ENCODE measurements at regions not wholly inside any gene's neighbourhood (a gene's known extent, or its start where the extent isn't known, plus 50 kb on each side); places are given as distances from the start of the nearest gene placed in this dataset.

GRCh38 chr13:99704390-99704789 is 203.1 kb downstream of the TM9SF2 start:
- Histone ChIP-seq H3K27ac (ENCODE audit: control insufficient read depth, insufficient read depth, low read length) (no peak overlapping the region), H3K4me1 (ENCODE audit: control insufficient read depth, extremely low read depth, insufficient read depth, low read length) (no peaks in the 10 kb centered on the region), H3K4me2 (ENCODE audit: control insufficient read depth, extremely low read depth, insufficient read depth, low read depth, low read length) (no peak overlapping the region), H3K36me3 (ENCODE audit: control insufficient read depth in 2 of 2, extremely low read depth in 1 of 2, insufficient read depth in 2 of 2, low read length in 2 of 2) (no peaks in the 10 kb centered on the region), H4K20me1 (ENCODE audit: control insufficient read depth, extremely low read depth, insufficient read depth, low read length) (no peaks in the 10 kb centered on the region), H3K4me3 (ENCODE audit: control insufficient read depth in 2 of 3, extremely low read depth in 1 of 3, insufficient read depth in 2 of 3, low read depth in 1 of 3, low read length in 3 of 3) (no peak overlapping the region), H3K9me1 (ENCODE audit: control insufficient read depth, extremely low read depth, insufficient read depth, low read length) (no peaks in the 10 kb centered on the region), H3K9ac (ENCODE audit: control insufficient read depth, extremely low read depth, insufficient read depth, low read length) (no peak overlapping the region), H2AFZ (ENCODE audit: control insufficient read depth, low read length) (no peak overlapping the region), H3K9me3 (ENCODE audit: control insufficient read depth, low read depth, low read length) (no peaks in the 10 kb centered on the region), H3K27me3 (ENCODE audit: control insufficient read depth, extremely low read depth, insufficient read depth, low read length) (no peaks in the 10 kb centered on the region), H3K79me2 (ENCODE audit: control insufficient read depth, insufficient read depth, low read length) (no peaks in the 10 kb centered on the region)
- TF ChIP-seq CTCF (optimal IDR thresholded peaks at IDR 0.05 in 1 of 3, IDR thresholded peaks at IDR 0.05 in 1 of 3, conservative IDR thresholded peaks at IDR 0.05 in 1 of 3; ENCODE audit: extremely low read depth in 1 of 3, insufficient read depth in 2 of 3, low read length in 3 of 3) (no peak), EZH2 (IDR thresholded peaks at IDR 0.05; ENCODE audit: low read length) (no peak)
- dilution Hi-C loops (cut with MboI; ENCODE audit: extremely low pct_ligation_motif_present, low sequenced_read_pairs), result no loop called here
- FAIRE-seq, result no peak
- no peak for DNase-seq (ENCODE audit: low read depth, low spot score)

- no peaks in the 10 kb centered on the region for H3K4me1 ChIP-seq (ENCODE audit: control insufficient read depth, extremely low read depth, insufficient read depth, low read length)
- no peaks in the 10 kb centered on the region for H3K79me2 ChIP-seq (ENCODE audit: control insufficient read depth, insufficient read depth, low read length)
- H4K20me1 ChIP-seq (ENCODE audit: control insufficient read depth, extremely low read depth, insufficient read depth, low read length), result no peaks in the 10 kb centered on the region
- no peaks in the 10 kb centered on the region for H3K36me3 ChIP-seq (ENCODE audit: control insufficient read depth in 2 of 2, extremely low read depth in 1 of 2, insufficient read depth in 2 of 2, low read length in 2 of 2)
- TF ChIP-seq EZH2 (IDR thresholded peaks at IDR 0.05; ENCODE audit: low read length) (no peak), CTCF (optimal IDR thresholded peaks at IDR 0.05 in 1 of 3, IDR thresholded peaks at IDR 0.05 in 1 of 3, conservative IDR thresholded peaks at IDR 0.05 in 1 of 3; ENCODE audit: extremely low read depth in 1 of 3, insufficient read depth in 2 of 3, low read length in 3 of 3) (no peak)
- dilution Hi-C loops (cut with MboI; ENCODE audit: extremely low pct_ligation_motif_present, low sequenced_read_pairs), result no loop called here
- no peaks in the 10 kb centered on the region for H3K9me1 ChIP-seq (ENCODE audit: control insufficient read depth, extremely low read depth, insufficient read depth, low read length)
- H3K27me3 ChIP-seq (ENCODE audit: control insufficient read depth, extremely low read depth, insufficient read depth, low read length), result no peaks in the 10 kb centered on the region
- H3K9ac ChIP-seq (ENCODE audit: control insufficient read depth, extremely low read depth, insufficient read depth, low read length), result no peak overlapping the region
- DNase-seq (ENCODE audit: low read depth, low spot score) (no peak), FAIRE-seq (no peak)
- no peaks in the 10 kb centered on the region for H3K9me3 ChIP-seq (ENCODE audit: control insufficient read depth, low read depth, low read length)
- H3K4me3 ChIP-seq (ENCODE audit: control insufficient read depth in 2 of 3, extremely low read depth in 1 of 3, insufficient read depth in 2 of 3, low read depth in 1 of 3, low read length in 3 of 3), result no peak overlapping the region
- H3K27ac ChIP-seq (ENCODE audit: control insufficient read depth, insufficient read depth, low read length), result no peak overlapping the region
- H2AFZ ChIP-seq (ENCODE audit: control insufficient read depth, low read length), result no peak overlapping the region
- no peak overlapping the region for H3K4me2 ChIP-seq (ENCODE audit: control insufficient read depth, extremely low read depth, insufficient read depth, low read depth, low read length)
Observed at GRCh38 chr13:99703908-99704307, 202.6 kb downstream of the TM9SF2 start.
